ENCODE measurements at regions not wholly inside any gene's neighbourhood (a gene's known extent, or its start where the extent isn't known, plus 50 kb on each side); places are given as distances from the start of the nearest gene placed in this dataset.
A peak's percentile ranks its signal among the peaks of the same experiment; 100 is the strongest.
"Not testable (repeated sequence)": the region's sequence is repeated elsewhere in the genome, so short reads cannot be mapped to it uniquely, and the experiment has no call there.

- no peak for DNase-seq (ENCODE audit: low read depth, low spot score)
These were observed 1996.2 kb upstream of the FLRT2 start for GRCh38 chr14:83533734-83534133.

DNA sequence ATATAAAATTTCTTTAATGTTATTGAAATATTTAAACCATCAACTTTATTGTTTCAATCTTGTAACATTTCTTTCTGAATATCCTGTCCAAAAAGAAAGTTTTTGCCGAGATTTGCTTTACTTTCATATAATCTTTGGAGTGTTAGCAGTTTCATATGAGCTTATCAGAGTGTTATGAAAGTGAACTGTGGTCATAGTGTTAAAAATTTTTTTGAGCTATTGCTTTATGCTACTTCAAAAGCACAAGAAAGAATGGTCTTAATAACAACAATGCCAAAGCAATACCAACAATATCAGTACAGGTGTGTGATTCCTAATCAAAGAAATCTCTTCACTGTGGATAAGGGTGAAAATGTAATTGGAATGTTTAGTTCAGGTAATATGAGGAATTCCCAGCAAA is 1994.9 kb upstream of the FLRT2 start:
- no peak for DNase-seq (ENCODE audit: low read depth, low spot score)

GRCh38 chr14:83535444-83535843 is 1994.5 kb upstream of the FLRT2 start:
- DNase-seq (ENCODE audit: low read depth, low spot score): no peak

DNA sequence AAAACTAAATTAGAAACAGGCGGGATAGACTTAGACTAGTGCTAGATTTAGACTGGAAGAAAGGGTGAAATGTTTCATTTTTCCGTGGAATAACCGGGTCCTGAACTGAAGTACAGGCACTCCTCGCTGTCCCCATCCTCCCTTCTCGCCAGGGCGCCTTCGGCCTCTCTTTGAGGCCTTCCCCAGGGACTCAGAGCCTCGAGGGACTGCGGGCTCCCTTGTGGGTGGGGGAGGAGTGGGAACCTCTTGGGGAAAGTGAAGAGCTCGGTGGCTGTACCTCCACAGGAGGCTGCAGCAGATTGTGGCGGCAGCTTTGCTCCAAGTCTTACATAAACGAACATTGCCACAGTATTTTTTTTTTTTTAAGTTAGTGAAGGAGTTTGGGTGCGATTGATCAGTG is 1988.8 kb upstream of the FLRT2 start:
- no peak for DNase-seq (ENCODE audit: low read depth, low spot score)

DNA sequence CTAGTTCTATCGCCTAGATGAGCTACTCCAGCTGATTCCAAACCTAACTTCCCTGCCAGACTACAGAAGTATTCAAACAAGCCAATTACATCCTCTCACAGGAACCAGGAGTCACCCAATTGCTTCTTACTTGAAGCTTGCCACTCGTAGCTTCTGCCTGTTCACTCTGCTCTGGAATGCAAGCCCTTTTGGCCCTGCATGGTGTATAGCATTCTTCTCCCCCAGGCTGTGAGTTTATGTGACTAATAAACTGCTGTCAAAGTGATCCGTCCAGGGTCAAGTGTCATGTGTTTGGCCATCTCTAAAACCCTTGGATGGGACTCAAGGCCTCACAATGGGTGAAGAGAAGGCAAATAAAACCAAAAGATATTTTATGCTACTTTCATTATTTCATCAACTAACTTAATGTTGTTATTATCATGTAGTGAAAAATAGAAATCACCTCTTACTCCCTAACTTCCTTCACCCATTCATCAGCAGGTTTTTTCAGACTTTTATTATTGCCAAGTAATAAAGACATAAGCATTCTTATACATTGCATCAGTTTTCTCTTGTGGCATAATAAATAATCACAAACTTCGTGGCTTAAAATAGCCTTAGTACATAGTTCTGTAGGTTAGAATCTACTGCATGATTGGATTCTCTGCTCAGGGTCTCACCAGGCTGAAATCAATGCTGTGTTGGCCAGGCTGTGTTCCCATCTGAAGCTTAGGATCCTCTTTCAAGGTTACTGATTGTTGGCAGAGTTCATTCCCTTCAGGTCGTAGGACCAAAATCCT is 1981.7 kb upstream of the FLRT2 start:
- peak; percentile 11 for DNase-seq (ENCODE audit: low read depth, low spot score)

- peak; percentile 67 for DNase-seq (ENCODE audit: low read depth, low spot score)
These were observed 1973.9 kb upstream of the FLRT2 start for GRCh38 chr14:83556065-83556464.

DNA sequence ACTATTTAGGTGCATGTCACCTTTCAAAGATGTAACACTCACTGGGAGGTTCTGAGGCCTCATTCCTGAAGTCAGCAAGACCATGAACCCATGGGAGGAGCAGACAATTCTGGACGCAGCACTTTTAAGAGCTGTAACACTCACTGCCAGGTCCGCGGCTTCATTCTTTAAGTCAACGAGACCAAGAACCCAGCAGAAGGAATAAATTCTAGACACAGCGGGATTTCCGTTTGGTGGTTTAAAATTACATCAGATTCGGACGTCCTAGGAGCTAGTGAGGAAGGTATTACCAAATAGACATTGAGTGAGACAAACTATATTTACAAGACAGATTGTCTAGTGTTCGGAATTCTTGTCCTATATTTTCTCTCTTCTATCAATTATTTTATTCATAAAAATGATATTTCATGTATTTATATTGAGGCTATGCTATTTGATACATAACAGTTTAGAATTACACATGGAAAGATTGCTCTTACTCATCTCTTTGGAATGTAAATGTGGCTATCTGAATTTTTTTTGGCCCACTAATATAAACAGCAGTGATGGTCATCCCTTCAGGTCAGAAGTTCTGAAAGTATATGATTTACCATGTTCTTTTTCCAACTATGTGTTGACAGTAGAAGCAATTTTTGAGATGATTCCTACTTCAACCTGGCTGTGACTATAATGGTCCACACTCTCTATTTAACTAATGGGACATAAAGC is 1973.0 kb upstream of the FLRT2 start:
- peak; percentile 33 for DNase-seq (ENCODE audit: low read depth, low spot score)

- no peak for DNase-seq (ENCODE audit: low read depth, low spot score)
These were observed 1971.0 kb upstream of the FLRT2 start for GRCh38 chr14:83558946-83559345.

DNA sequence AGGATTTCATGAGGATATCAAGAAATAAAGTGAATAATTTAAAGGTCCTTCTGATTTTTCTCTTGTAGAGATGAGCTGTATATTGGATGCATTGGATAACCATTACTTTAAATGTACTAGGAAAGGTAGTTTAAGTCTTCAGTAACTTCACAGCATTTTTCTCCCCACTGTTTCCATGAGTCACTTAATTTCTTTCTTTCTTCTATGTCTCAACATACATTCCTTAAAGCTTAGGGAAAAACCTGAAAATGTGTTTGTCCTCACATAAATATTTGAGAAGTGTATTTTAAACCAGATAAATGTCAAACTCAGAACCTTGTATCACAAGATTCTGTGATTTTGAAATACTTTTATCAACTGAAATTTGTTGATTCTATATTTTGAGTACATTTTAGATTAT is 1970.2 kb upstream of the FLRT2 start:
- peak; percentile 32 for DNase-seq (ENCODE audit: low read depth, low spot score)

GRCh38 chr14:83561261-83561660 is 1968.7 kb upstream of the FLRT2 start:
- DNase-seq (ENCODE audit: low read depth, low spot score): no peak

DNA sequence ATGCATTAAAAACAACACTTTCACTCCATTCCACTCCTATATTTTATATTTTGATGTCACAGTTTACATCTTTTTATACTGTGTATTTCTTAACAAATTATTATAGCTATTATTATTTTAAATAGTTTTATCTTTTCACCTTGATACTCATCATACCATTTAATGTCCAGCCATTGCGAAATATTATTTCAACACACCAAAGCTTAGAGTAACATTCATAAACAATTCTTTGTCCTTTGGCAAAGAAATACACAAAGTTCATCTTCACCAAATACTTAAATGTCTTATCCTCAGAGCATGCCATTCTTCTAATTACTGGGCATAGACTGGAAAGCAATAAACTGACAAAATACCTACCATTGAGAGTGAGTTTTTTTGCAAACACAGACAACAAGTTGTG is 1963.4 kb upstream of the FLRT2 start:
- DNase-seq (ENCODE audit: low read depth, low spot score): no peak

GRCh38 chr14:83568141-83568540 is 1961.8 kb upstream of the FLRT2 start:
- no peak for DNase-seq (ENCODE audit: low read depth, low spot score)

- no peak for DNase-seq (ENCODE audit: low read depth, low spot score)
These were observed 1954.6 kb upstream of the FLRT2 start for GRCh38 chr14:83575301-83575700.

DNA sequence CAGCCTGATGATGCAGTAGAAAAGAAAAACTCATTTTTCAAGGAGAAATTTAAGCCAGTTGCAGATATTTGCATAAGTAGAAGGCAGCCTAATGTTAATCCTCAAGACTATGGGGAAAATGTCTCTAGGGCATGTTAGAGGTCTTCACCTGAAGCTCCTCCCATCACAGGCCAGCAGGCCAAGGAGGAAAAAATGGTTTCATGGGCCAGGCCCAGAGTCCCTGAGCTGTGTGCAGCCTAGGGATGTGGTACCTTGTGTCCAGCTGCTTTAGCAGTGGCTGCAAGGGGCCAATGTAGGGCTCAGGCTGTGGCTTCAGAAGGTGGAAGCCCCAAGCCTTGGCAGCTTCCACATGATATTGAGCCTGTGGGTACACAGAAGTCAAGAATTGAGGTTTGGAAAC is 1946.7 kb upstream of the FLRT2 start:
- DNase-seq (ENCODE audit: low read depth, low spot score): no peak

DNA sequence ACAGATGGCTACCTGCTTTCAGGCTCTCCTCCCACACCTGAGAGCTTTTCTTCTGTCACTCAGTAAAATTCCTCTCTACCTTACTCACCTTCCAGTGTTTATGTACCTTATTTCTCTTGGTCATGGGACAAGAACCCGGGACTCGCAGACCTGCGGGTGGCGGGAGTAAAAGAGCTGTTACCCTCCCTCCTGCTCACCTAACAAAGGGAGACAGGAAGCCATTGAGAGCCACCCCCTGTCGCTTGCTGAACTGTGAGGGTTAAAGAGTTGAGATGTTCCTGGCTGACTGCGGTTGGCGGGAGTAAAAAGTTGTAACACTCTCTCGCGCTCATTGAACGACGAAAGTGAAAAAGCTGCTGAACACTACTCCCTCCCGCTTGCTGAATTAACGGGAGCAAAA is 1935.1 kb upstream of the FLRT2 start:
- no peak for DNase-seq (ENCODE audit: low read depth, low spot score)

DNA sequence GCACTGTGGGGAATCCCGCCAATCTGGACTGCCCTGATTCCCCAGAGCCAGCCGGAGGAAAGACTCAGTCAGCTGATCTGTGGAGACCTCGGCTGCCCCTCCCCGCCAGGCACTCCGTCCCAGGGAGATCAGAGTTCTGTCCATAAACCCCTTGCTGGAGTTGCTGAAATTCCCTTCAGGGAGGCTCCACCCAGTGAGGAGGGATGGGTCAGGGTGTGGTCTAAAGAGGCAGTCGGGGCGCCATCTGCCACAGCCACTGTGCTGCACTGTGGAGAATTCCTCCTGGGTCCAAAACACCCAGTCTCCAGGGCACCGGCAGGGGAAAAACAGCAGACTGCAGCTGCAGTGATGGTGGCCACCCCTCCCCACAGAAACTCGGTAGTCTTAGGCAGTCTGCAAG is 1922.3 kb upstream of the FLRT2 start:
- no peak for DNase-seq (ENCODE audit: low read depth, low spot score)

GRCh38 chr14:83611491-83611890 is 1918.5 kb upstream of the FLRT2 start:
- DNase-seq (ENCODE audit: low read depth, low spot score): no peak

- DNase-seq (ENCODE audit: low read depth, low spot score): no peak
These were observed 1918.0 kb upstream of the FLRT2 start for GRCh38 chr14:83611906-83612390.

DNA sequence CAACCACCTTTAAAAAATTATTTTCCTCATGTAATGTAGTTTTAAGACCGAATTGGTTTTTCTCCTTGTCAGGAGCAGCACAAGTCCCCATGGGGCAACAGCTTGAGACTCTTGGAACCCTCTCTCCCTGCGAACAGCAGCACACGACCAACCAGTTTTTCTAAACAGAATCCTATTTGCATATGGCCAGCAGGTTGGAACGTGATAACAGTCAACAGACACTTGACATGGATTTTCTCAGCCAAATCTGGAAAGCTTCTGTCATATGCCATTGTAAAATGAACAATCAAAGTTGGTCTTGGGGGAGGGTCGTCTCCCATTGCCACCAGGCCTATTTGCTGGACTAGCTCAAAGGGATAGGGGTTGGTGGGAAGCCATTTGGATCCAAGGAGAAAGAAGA is 1915.0 kb upstream of the FLRT2 start:
- no peak for DNase-seq (ENCODE audit: low read depth, low spot score)

DNA sequence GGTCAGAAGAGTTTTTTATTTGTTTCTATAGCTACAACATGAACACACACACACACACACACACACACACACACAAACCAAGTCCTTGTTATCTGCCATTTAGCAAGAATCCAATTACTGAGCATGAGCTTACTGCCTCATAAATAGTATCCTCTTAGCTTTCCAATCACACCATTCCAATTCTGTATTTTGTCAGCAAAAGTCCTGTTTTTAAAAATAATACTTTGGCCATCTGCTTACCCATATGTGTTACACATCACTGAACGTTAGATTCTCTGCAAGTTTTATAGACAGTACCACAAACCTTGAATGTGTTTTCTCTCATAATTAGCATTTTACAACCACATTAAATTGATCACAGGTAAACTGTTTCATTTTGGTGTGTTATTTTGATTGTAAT is 1905.4 kb upstream of the FLRT2 start:
- no peak for DNase-seq (ENCODE audit: low read depth, low spot score)

DNA sequence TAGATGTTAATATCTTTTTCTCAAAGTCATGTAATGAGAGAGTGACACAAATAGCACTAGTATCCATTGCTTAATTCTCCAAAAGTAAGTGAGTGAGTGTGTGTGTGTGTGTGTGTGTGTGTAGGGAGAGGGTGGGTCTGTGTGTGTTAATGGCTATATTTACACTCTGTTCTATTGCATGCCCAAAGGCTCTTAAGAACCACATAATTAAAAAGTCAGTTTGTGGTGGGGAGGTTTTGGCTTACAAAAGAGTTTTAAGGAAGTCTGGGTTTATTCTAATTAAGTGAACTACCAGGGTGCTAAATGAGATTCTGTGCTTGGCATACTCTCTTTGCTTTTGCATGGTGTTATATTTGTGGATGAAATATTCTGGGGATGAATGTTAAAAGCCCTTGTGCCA is 1897.6 kb upstream of the FLRT2 start:
- peak; percentile 34 for DNase-seq (ENCODE audit: low read depth, low spot score)

DNA sequence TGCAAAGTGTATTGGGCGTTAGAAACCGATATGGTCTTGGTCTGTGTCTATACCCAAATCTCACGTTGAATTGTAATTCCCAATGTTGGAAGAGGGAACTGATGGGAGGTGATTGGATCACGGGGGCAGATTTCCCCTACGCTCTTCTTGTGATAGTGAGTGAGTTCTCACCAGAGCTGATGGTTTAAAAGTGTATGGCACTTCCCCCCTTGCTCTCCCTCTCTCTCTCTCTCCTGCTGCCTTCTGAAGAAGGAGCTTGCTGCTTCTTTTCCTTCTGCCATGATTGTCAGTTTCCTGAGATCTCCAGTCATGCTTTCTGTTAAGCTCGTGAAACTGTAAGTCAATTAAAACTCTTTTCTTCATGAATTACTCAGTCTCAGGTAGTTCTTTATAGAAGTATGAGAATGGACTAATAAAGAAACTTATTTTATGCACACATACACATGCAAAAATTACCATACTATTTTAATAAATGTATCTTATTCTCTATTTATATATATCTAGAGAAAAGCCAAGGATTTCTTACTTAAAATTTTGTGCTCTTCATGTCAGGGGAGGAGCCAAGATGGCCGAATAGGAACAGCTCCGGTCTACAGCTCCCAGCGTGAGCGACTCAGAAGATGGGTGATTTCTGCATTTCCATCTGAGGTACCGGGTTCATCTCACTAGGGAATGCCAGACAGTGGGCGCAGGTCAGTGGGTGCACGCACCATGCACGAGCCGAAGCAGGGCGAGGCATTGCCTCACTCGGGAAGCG is 1891.0 kb upstream of the FLRT2 start:
- no peak for DNase-seq (ENCODE audit: low read depth, low spot score)

- DNase-seq (ENCODE audit: low read depth, low spot score): not testable (repeated sequence)
These were observed 1890.5 kb upstream of the FLRT2 start for GRCh38 chr14:83639505-83639875.

All from astrocyte of the hippocampus (primary cell).